SHP77 (cell line): ENCODE measurements at regions not wholly inside any gene's neighbourhood (a gene's known extent, or its start where the extent isn't known, plus 50 kb on each side); places are given as distances from the start of the nearest gene placed in this dataset.

Experiments used
- DNase-seq, 2 experiments: peaks; one replicate each; lab custom pipeline; 2025; lab: John Stamatoyannopoulos, UW

- no peak for DNase-seq
Observed at GRCh38 chr6:169339731-169340309, 86.2 kb upstream of the THBS2 start.

DNA sequence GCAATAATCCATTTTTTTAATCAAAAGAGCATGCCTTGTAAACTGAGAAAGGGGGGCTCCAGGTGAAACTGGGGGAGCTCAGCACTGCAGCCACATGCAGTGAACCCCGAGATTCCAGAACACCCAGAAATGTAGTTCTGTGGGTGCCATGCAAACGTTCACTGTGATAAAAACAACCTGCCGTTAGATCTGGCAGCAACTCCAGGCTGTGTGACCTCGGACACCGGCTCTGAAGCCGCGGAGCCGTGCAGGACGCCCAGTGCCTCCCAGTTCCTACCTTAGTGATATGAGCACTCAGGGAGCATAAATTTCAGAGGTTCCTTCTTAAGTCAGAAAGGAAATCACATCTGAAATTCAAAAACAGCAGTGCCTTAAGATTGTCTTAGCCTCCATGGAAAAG is 85.4 kb upstream of the THBS2 start:
- DNase-seq, result no peak

DNA sequence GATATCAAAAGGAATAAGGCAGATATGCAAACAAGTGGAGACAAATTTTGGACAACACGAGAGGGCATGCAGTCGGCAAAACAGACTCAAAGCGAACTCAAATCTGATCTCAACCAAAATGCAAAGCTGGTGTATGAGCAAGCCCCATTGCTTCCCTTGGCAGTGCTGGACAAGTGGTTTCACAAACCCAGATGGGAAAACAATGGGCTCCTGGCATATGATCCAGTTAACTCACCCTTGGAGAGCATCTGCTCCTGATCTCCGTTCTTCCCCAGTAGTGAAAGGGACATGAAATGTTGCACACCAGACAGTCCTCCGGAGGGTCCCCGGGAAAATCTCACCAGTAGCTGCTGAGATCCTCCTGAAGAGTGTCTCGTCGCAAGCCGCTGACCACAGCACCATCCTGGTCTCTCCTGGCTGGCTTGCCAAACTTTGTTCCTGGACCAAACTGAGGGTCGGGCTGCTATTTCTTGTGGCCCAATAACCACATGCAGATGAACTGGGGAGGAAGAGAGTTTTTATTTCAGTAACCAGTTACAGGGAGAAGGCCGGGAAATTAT is 84.3 kb upstream of the THBS2 start:
- no peak for DNase-seq

DNA sequence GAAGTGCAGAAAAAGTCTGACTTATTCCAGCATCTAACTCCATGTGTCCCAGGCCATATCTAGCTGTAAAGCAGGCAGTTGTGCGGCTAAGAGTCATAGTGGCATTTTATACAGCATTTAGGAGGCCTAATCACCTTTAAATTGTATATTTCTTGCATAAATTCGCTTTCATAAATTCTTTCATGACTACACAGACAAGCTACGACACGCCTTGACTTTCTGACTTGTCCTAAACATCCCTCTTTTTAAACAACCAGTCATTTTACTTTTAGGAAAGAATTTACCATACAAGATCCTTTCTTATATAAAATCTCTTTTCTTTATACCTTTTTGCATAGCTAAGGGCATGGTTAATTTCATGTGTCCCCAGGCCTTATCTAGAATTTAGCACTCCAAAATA is 81.7 kb upstream of the THBS2 start:
- DNase-seq, result no peak

GRCh38 chr6:169332250-169332649 is 78.6 kb upstream of the THBS2 start:
- DNase-seq, result no peak

GRCh38 chr6:169328112-169328801 is 74.6 kb upstream of the THBS2 start:
- no peak for DNase-seq

GRCh38 chr6:169326067-169326799 is 72.6 kb upstream of the THBS2 start:
- DNase-seq, result no peak

- DNase-seq, result no peak
Observed at GRCh38 chr6:169324656-169325459, 71.2 kb upstream of the THBS2 start.

- no peak for DNase-seq
Observed at GRCh38 chr6:169324086-169324485, 70.4 kb upstream of the THBS2 start.

DNA sequence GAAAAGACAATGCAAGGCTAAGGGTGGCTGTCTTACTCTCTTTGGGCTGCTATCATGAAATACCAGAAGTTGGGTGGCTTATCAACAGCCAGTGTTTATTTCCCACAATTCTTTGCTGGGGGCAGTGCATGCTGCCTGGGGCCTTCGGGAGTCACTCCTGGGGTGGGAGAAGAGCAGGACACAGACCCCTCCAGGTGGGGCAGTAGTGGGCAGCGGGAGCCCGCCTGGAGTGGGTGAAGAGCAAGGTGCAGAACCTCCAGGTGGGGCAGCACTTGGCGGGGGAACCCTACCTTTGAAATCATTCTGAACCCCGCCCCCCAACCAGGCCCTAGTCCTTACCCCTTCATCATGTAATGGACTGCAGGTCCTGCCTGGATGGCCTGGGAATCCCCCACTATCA is 69.6 kb upstream of the THBS2 start:
- DNase-seq, result no peak

DNA sequence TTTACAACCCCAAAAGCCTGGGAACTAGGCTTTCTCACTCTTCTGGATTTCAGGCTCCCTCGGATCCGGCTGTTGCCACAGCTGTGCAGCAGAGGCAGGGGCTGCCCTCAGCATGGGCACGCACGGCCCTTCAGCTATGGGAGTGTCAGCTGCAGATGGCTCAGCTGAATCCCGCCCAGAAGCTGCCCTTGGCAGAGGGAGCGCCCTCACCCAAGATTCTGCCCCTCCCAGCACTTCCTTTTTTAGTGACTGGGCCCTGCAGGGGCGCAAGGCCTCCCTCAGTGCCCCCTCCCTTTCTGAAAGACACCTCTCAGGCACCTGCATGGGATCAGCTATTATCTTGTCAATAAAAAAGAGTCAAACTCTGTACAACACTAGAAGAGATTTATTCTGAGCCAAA is 67.9 kb upstream of the THBS2 start:
- DNase-seq, result no peak

- DNase-seq, result no peak
Observed at GRCh38 chr6:169320013-169320412, 66.4 kb upstream of the THBS2 start.

- no peak for DNase-seq
Observed at GRCh38 chr6:169317441-169318202, 64.0 kb upstream of the THBS2 start.

- no peak for DNase-seq
Observed at GRCh38 chr6:169316651-169317050, 63.0 kb upstream of the THBS2 start.

- no peak for DNase-seq
Observed at GRCh38 chr6:169315830-169316614, 62.4 kb upstream of the THBS2 start.

DNA sequence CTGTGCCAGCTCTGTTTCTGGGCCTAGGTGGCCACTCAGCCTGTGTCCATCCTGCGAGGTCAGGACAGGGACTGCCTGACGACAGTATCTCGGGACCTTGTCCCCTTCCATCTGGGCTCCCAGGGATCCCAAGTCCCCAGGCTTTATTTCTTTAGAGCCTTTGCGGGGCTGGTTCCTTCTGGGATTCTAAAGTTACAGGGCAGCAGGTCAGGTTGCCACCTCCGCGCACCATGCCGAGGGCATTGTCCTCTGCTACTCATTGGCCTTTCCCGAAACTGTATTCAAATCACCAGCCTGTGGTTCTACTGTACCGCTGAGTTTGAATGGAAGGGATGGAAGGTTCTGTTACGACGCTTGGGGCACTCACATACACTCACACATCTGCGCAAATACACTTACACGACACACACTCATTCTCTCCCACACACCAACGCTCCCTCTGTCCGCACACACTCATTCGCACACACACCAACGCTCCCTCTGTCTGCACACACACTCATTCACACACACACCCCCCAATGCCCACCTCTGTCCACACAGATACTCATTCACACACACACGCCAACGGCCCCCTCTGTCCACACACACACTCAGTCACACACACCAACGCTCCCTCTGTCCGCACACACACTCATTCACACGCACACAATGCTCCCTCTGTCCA is 59.8 kb upstream of the THBS2 start:
- DNase-seq, result no peak

- DNase-seq, result no peak
Observed at GRCh38 chr6:169312658-169313346, 59.2 kb upstream of the THBS2 start.

- DNase-seq, result no peak
Observed at GRCh38 chr6:169310983-169311382, 57.3 kb upstream of the THBS2 start.
